ENCODE measurements at regions not wholly inside any gene's neighbourhood (a gene's known extent, or its start where the extent isn't known, plus 50 kb on each side); places are given as distances from the start of the nearest gene placed in this dataset.

DNA sequence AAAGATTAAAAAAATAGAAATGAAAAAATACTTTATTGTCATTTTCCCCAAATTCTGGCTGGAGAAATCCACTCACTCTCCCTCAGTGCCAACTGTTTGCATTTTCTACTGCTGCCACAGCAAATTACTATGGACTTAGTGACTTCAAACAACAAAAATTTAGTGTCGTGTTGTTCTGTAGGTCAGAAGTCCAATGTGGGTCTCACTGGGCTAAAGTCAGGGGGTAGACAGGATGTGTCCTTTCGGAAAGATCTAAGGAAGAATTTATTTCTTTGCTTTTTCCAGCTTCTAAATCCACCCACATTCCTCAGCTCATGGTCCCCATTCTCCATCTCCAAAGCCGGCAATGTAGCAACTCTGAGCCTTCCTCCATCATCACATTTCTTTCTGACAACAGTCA lies 453.3 kb downstream of the KIF16B start:
- TF ChIP-seq, protein P1, sequence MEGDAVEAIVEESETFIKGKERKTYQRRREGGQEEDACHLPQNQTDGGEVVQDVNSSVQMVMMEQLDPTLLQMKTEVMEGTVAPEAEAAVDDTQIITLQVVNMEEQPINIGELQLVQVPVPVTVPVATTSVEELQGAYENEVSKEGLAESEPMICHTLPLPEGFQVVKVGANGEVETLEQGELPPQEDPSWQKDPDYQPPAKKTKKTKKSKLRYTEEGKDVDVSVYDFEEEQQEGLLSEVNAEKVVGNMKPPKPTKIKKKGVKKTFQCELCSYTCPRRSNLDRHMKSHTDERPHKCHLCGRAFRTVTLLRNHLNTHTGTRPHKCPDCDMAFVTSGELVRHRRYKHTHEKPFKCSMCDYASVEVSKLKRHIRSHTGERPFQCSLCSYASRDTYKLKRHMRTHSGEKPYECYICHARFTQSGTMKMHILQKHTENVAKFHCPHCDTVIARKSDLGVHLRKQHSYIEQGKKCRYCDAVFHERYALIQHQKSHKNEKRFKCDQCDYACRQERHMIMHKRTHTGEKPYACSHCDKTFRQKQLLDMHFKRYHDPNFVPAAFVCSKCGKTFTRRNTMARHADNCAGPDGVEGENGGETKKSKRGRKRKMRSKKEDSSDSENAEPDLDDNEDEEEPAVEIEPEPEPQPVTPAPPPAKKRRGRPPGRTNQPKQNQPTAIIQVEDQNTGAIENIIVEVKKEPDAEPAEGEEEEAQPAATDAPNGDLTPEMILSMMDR (IDR thresholded peaks at IDR 0.05; ENCODE audit: low read depth, low read length): no peak
- H3K4me3 ChIP-seq (ENCODE audit: low read depth, low read length): no peak overlapping the region
- in situ Hi-C loops (cut with HindIII; ENCODE audit: low sequenced_read_pairs): no loop called here
- DNase-seq (ENCODE audit: low read depth, low spot score): no peak

DNA sequence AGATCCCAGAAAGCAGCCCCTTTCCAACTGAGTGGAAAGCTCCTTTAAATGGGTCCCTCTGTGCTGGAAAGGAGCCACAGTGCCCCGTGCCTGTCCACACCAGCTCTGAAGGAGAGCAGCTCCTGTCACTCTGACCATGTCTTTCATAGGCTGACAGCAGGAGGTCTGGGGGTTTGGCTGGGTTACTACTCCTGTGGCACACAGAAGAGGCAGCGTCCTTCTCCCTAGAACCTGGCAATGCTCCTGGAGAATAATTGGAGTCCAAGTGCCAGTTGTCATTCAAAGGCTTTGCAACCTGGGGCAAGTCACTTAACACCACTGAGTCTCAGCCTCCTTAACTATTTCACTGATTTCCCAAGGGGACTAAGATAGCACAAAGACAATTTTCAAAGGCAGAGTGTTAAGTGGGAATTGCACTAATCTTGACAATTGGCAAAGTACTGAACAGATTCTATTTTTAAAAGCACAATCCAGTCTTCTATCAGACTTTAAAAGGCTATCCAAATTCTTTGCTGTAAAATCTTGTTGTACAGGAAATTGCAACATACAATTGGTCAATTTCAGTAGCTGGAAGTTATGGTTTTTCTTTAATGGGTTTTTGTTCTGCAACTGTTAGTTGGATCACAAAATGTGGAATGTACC lies 457.2 kb downstream of the KIF16B start:
- DNase-seq (ENCODE audit: low read depth, low spot score): no peak
- TF ChIP-seq, protein P1 (IDR thresholded peaks at IDR 0.05; ENCODE audit: low read depth, low read length): no peak
- in situ Hi-C loops (cut with HindIII; ENCODE audit: low sequenced_read_pairs): no loop called here
- no peak overlapping the region for H3K4me3 ChIP-seq (ENCODE audit: low read depth, low read length)

DNA sequence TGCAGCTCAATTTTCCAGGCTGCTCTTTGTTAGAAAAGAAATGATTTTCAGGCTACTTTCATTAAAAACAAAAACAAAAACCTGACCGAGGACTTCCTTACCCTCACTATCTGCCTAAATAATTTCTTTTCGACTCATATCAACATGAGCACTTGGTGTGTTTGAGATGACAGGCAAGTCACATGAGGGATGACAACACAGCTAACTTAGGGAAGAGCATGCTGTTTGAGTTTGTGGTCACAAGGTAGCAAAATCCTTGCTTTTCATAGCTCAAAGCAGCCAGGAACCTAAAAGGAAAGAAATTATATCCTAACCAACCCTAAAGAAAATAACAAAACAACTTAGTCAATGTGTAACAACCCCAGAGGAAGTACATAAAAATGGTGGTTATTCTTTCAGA lies 459.5 kb downstream of the KIF16B start:
- TF ChIP-seq, protein P1 (IDR thresholded peaks at IDR 0.05; ENCODE audit: low read depth, low read length): no peak
- in situ Hi-C loops (cut with HindIII; ENCODE audit: low sequenced_read_pairs): no loop called here
- no peak overlapping the region for H3K4me3 ChIP-seq (ENCODE audit: low read depth, low read length)
- DNase-seq (ENCODE audit: low read depth, low spot score): no peak

DNA sequence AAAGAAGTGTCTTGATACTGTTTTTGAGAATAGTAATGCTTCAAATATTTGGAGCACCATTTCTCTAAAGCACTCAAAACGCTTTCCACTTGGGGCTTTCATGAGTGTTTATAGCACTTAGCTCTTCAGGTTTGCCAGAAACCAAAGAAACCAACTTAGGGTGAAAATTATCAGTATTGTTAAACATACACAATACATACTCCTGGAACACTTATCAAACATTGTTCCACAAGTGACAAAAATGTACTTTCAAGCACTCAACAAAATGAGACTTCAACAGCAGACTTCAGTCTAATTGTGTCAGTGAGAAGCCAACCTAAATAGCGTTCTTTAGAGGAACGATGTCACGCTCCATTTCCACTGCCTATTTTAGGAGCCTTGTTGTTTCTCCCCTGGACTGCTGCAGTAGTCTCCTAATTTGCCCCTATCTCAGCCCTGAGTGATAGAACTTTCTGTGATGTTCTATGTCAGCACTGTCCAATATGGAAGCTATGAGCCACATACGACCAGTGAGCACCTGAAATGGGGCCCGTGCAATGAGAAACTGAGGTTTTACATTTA lies 461.3 kb downstream of the KIF16B start:
- DNase-seq (ENCODE audit: low read depth, low spot score): no peak
- in situ Hi-C loops (cut with HindIII; ENCODE audit: low sequenced_read_pairs): no loop called here
- TF ChIP-seq, protein P1 (IDR thresholded peaks at IDR 0.05; ENCODE audit: low read depth, low read length): no peak
- H3K4me3 ChIP-seq (ENCODE audit: low read depth, low read length): no peak overlapping the region

DNA sequence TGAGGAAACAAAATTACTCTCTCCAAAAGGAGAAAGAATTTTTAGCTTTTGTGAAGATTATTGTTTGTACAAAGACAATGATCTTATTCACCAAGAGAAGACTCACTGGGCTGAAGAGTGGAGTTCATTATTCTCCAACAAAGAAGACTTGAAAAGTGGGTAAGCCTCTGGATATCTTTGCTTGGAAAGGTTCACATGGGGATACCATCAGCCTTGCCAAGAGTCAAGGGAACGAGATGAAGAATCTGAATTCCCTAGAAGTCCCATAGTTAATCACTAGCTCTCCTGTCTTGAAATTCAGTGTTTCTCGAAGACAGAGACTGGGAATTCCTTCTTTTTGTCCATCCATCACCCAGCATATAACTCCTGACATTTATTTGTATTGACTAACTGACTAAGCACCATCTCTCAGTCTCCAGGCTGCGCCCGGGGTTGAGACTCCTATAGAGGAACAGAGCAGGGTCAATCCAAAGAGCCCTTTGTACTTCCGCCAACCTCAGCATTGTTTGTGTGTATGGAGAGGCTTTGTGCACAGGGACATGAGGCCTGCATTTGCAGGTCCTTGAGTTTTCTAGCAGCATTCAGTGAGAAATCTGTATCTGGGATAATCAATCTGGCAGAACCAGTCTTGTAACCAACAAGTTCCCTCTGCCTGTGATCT lies 461.9 kb downstream of the KIF16B start:
- H3K4me3 ChIP-seq (ENCODE audit: low read depth, low read length): no peak overlapping the region
- in situ Hi-C loops (cut with HindIII; ENCODE audit: low sequenced_read_pairs): no loop called here
- TF ChIP-seq, protein P1 (IDR thresholded peaks at IDR 0.05; ENCODE audit: low read depth, low read length): no peak
- no peak for DNase-seq (ENCODE audit: low read depth, low spot score)

DNA sequence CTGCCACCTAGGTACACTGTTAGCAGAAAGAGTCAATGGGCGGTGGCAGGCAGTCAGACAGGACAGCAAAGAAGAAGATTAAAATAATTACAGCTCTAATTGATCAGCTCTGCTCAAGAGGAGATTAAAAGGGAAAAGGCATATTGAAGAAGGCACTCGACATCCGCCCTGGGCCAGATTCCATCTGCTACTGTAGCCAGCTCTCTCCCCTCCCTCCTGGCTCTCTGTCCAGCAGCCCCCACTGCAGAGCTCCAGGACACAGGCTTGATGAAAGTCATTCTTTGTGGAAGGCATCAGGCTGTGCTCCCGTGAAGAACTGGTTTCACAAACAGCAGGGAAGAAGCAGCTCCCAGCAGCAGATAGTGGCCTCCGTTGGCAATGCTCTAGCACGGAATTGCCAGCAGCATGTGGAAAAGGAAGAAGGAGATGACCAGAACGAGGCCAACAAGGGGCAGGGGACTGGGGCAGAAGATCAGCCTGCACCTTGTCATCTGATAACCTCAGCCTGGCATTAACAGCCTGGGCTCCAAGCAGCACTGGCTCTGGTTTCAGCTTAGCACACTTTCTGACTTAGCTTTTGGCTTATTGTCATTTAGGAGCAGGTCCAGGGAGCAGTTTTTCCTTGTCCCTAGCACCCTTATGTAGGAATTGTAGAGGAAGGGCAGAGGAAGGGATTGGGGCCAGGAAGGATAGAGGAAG lies 465.9 kb downstream of the KIF16B start:
- H3K4me3 ChIP-seq (ENCODE audit: low read depth, low read length): no peak overlapping the region
- no peak for DNase-seq (ENCODE audit: low read depth, low spot score)
- TF ChIP-seq, protein P1 (IDR thresholded peaks at IDR 0.05; ENCODE audit: low read depth, low read length): no peak
- in situ Hi-C loops (cut with HindIII; ENCODE audit: low sequenced_read_pairs): no loop called here

Measured in astrocyte of the spinal cord (primary cell).